ENCODE measurements at regions not wholly inside any gene's neighbourhood (a gene's known extent, or its start where the extent isn't known, plus 50 kb on each side); places are given as distances from the start of the nearest gene placed in this dataset.
"Not testable (repeated sequence)": the region's sequence is repeated elsewhere in the genome, so short reads cannot be mapped to it uniquely, and the experiment has no call there.

- H3K27ac Mint-ChIP-seq (ENCODE audit: unreplicated experiment) = no peak overlapping the region
- H3K36me3 Mint-ChIP-seq (ENCODE audit: unreplicated experiment) = no peaks in the 10 kb centered on the region
- no peaks in the 10 kb centered on the region for H3K4me1 Mint-ChIP-seq (ENCODE audit: unreplicated experiment)
- no peak for DNase-seq (ENCODE audit: extremely low spot score, unreplicated experiment)
- no peak overlapping the region for H3K4me3 Mint-ChIP-seq (ENCODE audit: unreplicated experiment)
- TF ChIP-seq CTCF (IDR thresholded peaks at IDR 0.05) = no peak
- no peaks in the 10 kb centered on the region for H3K27me3 Mint-ChIP-seq (ENCODE audit: unreplicated experiment)
- H3K9me3 Mint-ChIP-seq (ENCODE audit: unreplicated experiment) = peaks cover 30% of the 10 kb centered on the region
Measured at GRCh38 chr9:25025156-25025555, 479.5 kb upstream of the IZUMO3 start.

- Mint-ChIP-seq H3K4me1 (ENCODE audit: unreplicated experiment) (no peaks in the 10 kb centered on the region), H3K27ac (ENCODE audit: unreplicated experiment) (no peak overlapping the region), H3K9me3 (ENCODE audit: unreplicated experiment) (peaks cover 20% of the 10 kb centered on the region), H3K4me3 (ENCODE audit: unreplicated experiment) (no peak overlapping the region), H3K36me3 (ENCODE audit: unreplicated experiment) (no peaks in the 10 kb centered on the region), H3K27me3 (ENCODE audit: unreplicated experiment) (no peaks in the 10 kb centered on the region)
- TF ChIP-seq CTCF (IDR thresholded peaks at IDR 0.05) = no peak
- no peak for DNase-seq (ENCODE audit: extremely low spot score, unreplicated experiment)
Measured at GRCh38 chr9:25017779-25018178, 472.1 kb upstream of the IZUMO3 start.

- H3K4me1 Mint-ChIP-seq (ENCODE audit: unreplicated experiment) = no peaks in the 10 kb centered on the region
- no peaks in the 10 kb centered on the region for H3K36me3 Mint-ChIP-seq (ENCODE audit: unreplicated experiment)
- H3K9me3 Mint-ChIP-seq (ENCODE audit: unreplicated experiment) = no peaks in the 10 kb centered on the region
- H3K27ac Mint-ChIP-seq (ENCODE audit: unreplicated experiment) = no peak overlapping the region
- TF ChIP-seq CTCF (IDR thresholded peaks at IDR 0.05) = no peak
- H3K27me3 Mint-ChIP-seq (ENCODE audit: unreplicated experiment) = no peaks in the 10 kb centered on the region
- DNase-seq (ENCODE audit: extremely low spot score, unreplicated experiment) = no peak
- no peak overlapping the region for H3K4me3 Mint-ChIP-seq (ENCODE audit: unreplicated experiment)
Measured at GRCh38 chr9:25010027-25010662, 464.4 kb upstream of the IZUMO3 start.

GRCh38 chr9:25003686-25004085, 458.0 kb upstream of the IZUMO3 start:
- H3K9me3 Mint-ChIP-seq (ENCODE audit: unreplicated experiment) = no peaks in the 10 kb centered on the region
- peak; percentile 7 for TF ChIP-seq CTCF (IDR thresholded peaks at IDR 0.05)
- H3K36me3 Mint-ChIP-seq (ENCODE audit: unreplicated experiment) = no peaks in the 10 kb centered on the region
- no peaks in the 10 kb centered on the region for H3K4me1 Mint-ChIP-seq (ENCODE audit: unreplicated experiment)
- DNase-seq (ENCODE audit: extremely low spot score, unreplicated experiment) = no peak
- no peak overlapping the region for H3K4me3 Mint-ChIP-seq (ENCODE audit: unreplicated experiment)
- H3K27me3 Mint-ChIP-seq (ENCODE audit: unreplicated experiment) = no peaks in the 10 kb centered on the region
- H3K27ac Mint-ChIP-seq (ENCODE audit: unreplicated experiment) = no peak overlapping the region

- no peaks in the 10 kb centered on the region for H3K36me3 Mint-ChIP-seq (ENCODE audit: unreplicated experiment)
- H3K4me3 Mint-ChIP-seq (ENCODE audit: unreplicated experiment) = no peak overlapping the region
- no peak overlapping the region for H3K27ac Mint-ChIP-seq (ENCODE audit: unreplicated experiment)
- DNase-seq (ENCODE audit: extremely low spot score, unreplicated experiment) = no peak
- H3K27me3 Mint-ChIP-seq (ENCODE audit: unreplicated experiment) = no peaks in the 10 kb centered on the region
- H3K4me1 Mint-ChIP-seq (ENCODE audit: unreplicated experiment) = no peaks in the 10 kb centered on the region
- H3K9me3 Mint-ChIP-seq (ENCODE audit: unreplicated experiment) = peaks cover 22% of the 10 kb centered on the region
- no peak for TF ChIP-seq CTCF (IDR thresholded peaks at IDR 0.05)
Measured at GRCh38 chr9:24986331-24986730, 440.6 kb upstream of the IZUMO3 start.

- H3K36me3 Mint-ChIP-seq (ENCODE audit: unreplicated experiment); H3K4me1 Mint-ChIP-seq (ENCODE audit: unreplicated experiment); H3K4me3 Mint-ChIP-seq (ENCODE audit: unreplicated experiment); H3K9me3 Mint-ChIP-seq (ENCODE audit: unreplicated experiment); H3K27ac Mint-ChIP-seq (ENCODE audit: unreplicated experiment); H3K27me3 Mint-ChIP-seq (ENCODE audit: unreplicated experiment); DNase-seq (ENCODE audit: extremely low spot score, unreplicated experiment): not testable (repeated sequence)
Measured at GRCh38 chr9:24970780-24971179, 425.1 kb upstream of the IZUMO3 start.

All from osteocyte (in vitro differentiated cells).